Neuronal stem cell (in vitro differentiated cells): ENCODE measurements at regions not wholly inside any gene's neighbourhood (a gene's known extent, or its start where the extent isn't known, plus 50 kb on each side); places are given as distances from the start of the nearest gene placed in this dataset.
"Not testable (repeated sequence)": the region's sequence is repeated elsewhere in the genome, so short reads cannot be mapped to it uniquely, and the experiment has no call there.

Experiments
- DNase-seq: peaks from one replicate; pipeline ENCODE4 v3.0.0-alpha.2; 2013; ENCODE audit warnings: low spot score
- H2AFZ ChIP-seq: one replicate; pipeline ENCODE4 v1.6.1; 2013; ENCODE audit warnings: mild to moderate bottlenecking, low read length, inconsistent platforms
- H2AK5ac ChIP-seq: 2 replicates; pipeline ENCODE4 v1.6.1; 2013; ENCODE audit warnings: low read depth, mild to moderate bottlenecking, inconsistent platforms, low read length, moderate library complexity, mixed read lengths
- H2BK120ac ChIP-seq: 2 replicates; pipeline ENCODE4 v1.6.1; 2013; ENCODE audit warnings: low read depth, mild to moderate bottlenecking, inconsistent platforms, low read length, moderate library complexity, mixed read lengths
- H2BK12ac ChIP-seq: one replicate; pipeline ENCODE4 v1.6.1; 2013; ENCODE audit warnings: low read length, inconsistent platforms
- H2BK15ac ChIP-seq: 2 replicates; pipeline ENCODE4 v1.6.1; 2013; ENCODE audit warnings: mild to moderate bottlenecking, low read length, inconsistent platforms, mixed read lengths
- H2BK5ac ChIP-seq: one replicate; pipeline ENCODE4 v1.6.1; 2013; ENCODE audit warnings: inconsistent platforms, mild to moderate bottlenecking, low read length, moderate library complexity
- H3K14ac ChIP-seq: one replicate; pipeline ENCODE4 v1.6.1; 2013; ENCODE audit warnings: low read length, inconsistent platforms
- H3K18ac ChIP-seq: 2 replicates; pipeline ENCODE4 v1.6.1; 2013; ENCODE audit warnings: low read length, inconsistent platforms
- H3K23ac ChIP-seq: 2 replicates; pipeline ENCODE4 v1.6.1; 2013; ENCODE audit warnings: low read depth, mild to moderate bottlenecking, mixed read lengths, low read length, inconsistent platforms; ENCODE audit not compliant: poor library complexity
- H3K27ac ChIP-seq: replicated peaks from 3 replicates; pipeline ENCODE4 v1.5.1; 2013; ENCODE audit warnings: low read length, inconsistent platforms
- H3K27me3 ChIP-seq, 3 experiments: 2 replicates each; pipeline ENCODE4 v1.6.1; 2013; ENCODE audit warnings: low read length in 3 of 3, mild to moderate bottlenecking in 2 of 3, inconsistent platforms in 1 of 3, low read depth in 1 of 3, mixed read lengths in 1 of 3, moderate library complexity in 1 of 3; ENCODE audit not compliant: control insufficient read depth in 3 of 3, insufficient read depth in 3 of 3
- H3K36me3 ChIP-seq, 2 donors: replicated peaks in 1 of 2; 2 replicates each; pipeline ENCODE4 v1.6.1; 2013; ENCODE audit warnings: low read length in 2 of 2; ENCODE audit not compliant: control insufficient read depth in 2 of 2, insufficient read depth in 2 of 2
- H3K4ac ChIP-seq: 2 replicates; pipeline ENCODE4 v1.6.1; 2013; ENCODE audit warnings: inconsistent platforms, mild to moderate bottlenecking, low read length, moderate library complexity
- H3K4me1 ChIP-seq, 2 donors: 1 replicate in 1 of 2; 2 replicates in 1 of 2; pipeline ENCODE4 v1.6.1; 2013; ENCODE audit warnings: low read length in 2 of 2, low read depth in 1 of 2; ENCODE audit not compliant: control insufficient read depth in 2 of 2, insufficient read depth in 1 of 2
- H3K4me2 ChIP-seq: one replicate; pipeline ENCODE4 v1.6.1; 2013; ENCODE audit warnings: mild to moderate bottlenecking, low read length, inconsistent platforms; ENCODE audit not compliant: insufficient read depth, poor library complexity, severe bottlenecking
- H3K4me3 ChIP-seq, 2 donors: 2 replicates each; pipeline ENCODE4 v1.5.1; 2013; ENCODE audit warnings: low read length in 2 of 2, mild to moderate bottlenecking in 2 of 2, inconsistent platforms in 1 of 2, moderate library complexity in 1 of 2
- H3K79me1 ChIP-seq: one replicate; pipeline ENCODE4 v1.6.1; 2013; ENCODE audit warnings: low read depth, mild to moderate bottlenecking, inconsistent platforms, low read length, moderate library complexity
- H3K9ac ChIP-seq: one replicate; pipeline ENCODE4 v1.6.1; 2013; ENCODE audit warnings: mild to moderate bottlenecking, low read depth, low read length, inconsistent platforms; ENCODE audit not compliant: poor library complexity
- H3K9me3 ChIP-seq, 2 donors: replicated peaks in 1 of 2; 2 replicates each; pipeline versions ENCODE3 to v1.6.1; 2013; ENCODE audit warnings: low read length in 2 of 2, mild to moderate bottlenecking in 2 of 2, inconsistent platforms in 1 of 2, low read depth in 1 of 2, mixed read lengths in 1 of 2, moderate library complexity in 1 of 2; ENCODE audit not compliant: control insufficient read depth in 2 of 2, insufficient read depth in 1 of 2
- H4K8ac ChIP-seq: one replicate; pipeline ENCODE4 v1.6.1; 2013; ENCODE audit warnings: low read depth, mild to moderate bottlenecking, inconsistent platforms, low read length, moderate library complexity
- H4K91ac ChIP-seq: one replicate; pipeline ENCODE4 v1.6.1; 2013; ENCODE audit warnings: low read length, low read depth, mild to moderate bottlenecking, inconsistent platforms; ENCODE audit not compliant: poor library complexity
- WGBS, 2 donors: extraction: QIAGEN DNeasy Blood & Tissue Kit; methylation state at CpG; one replicate each; pipeline ENCODE4 v1.1.7; 2013; ENCODE audit warnings: missing lambda C conversion rate in 2 of 2, mixed read lengths in 1 of 2; ENCODE audit not compliant: insufficient read length in 2 of 2, insufficient replicate concordance in 1 of 2; ENCODE audit errors: extremely low coverage in 2 of 2; 5-methylcytosine and 5-hydroxymethylcytosine counted together

DNA sequence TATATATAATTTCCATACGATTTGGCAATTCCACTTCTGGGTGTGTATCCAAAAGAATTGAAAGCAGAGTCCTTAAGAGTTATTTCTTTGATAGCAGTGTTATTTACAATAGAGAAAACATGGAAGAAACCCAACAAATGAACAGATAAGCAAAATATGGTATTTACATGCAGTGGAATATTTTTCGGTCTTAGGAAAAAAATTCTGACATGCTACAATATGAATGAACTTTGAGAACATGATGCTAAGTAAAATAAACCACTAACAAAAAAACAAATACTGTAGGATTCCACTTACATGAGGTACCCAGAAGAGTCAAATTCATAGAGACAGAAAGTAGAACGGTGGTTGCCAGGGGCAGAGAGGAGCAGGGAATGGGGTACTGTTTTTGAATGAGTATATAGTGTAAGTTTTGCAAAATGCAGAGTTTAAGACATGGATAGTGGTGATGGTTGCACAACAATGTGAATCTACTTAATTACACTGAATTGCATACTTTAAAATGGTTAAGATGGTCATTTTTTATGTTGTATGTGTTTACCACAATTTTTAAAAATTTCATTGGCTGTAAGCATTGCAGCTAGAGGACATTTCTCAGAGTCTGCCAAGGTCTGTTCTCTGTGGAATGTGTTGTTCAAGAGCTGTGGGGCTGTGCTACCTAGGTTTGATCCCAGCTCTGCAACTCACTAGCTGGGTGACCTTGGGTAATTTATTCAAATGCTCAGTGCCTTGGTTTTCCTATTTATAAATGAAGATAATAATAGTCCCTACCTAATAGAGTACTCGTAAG is 122.1 kb downstream of the MEX3B start:
- H3K27ac ChIP-seq = no peak overlapping the region
- no peak overlapping the region for H3K9ac ChIP-seq
- H3K79me1 ChIP-seq = no peaks in the 10 kb centered on the region
- no CpG with 5 or more reads among the region's 4 CpGs for WGBS, 2 donors
- no peak overlapping the region for H3K4me3 ChIP-seq
- H2BK5ac ChIP-seq = no peak overlapping the region
- H2AFZ ChIP-seq = no peak overlapping the region
- H2BK15ac ChIP-seq = no peak overlapping the region
- no peak overlapping the region for H3K18ac ChIP-seq
- H2BK120ac ChIP-seq = no peak overlapping the region
- DNase-seq = no peak
- H3K23ac ChIP-seq = no peak overlapping the region
- H2AK5ac ChIP-seq = no peak overlapping the region
- H3K4me1 ChIP-seq = no peaks in the 10 kb centered on the region
- H3K4ac ChIP-seq = no peak overlapping the region
- H3K4me2 ChIP-seq = no peak overlapping the region
- H3K36me3 ChIP-seq = no peaks in the 10 kb centered on the region
- no peak overlapping the region for H2BK12ac ChIP-seq
- H4K8ac ChIP-seq = no peak overlapping the region
- H3K27me3 ChIP-seq = no peaks in the 10 kb centered on the region
- H4K91ac ChIP-seq = no peak overlapping the region
- peaks cover 5 to 10% of the 10 kb centered on the region in 2 donors for H3K9me3 ChIP-seq
- H3K14ac ChIP-seq = no peak overlapping the region

DNA sequence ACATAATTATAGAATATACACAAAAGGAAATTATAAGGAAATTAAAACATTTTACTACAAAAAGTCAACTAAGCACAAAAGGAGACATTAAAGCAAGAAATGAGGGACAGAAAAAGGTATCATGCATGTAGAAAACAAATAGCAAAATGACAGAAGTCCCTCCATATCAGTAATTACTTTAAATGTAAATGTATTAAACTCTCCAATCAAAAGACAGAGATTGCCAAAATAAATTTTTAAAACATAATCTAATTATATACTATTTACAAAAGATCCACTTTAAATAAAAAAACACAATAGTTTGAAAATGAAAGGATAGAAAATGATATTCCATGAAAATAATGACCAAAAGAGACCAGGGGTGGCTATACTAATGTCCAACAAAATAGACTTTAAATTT is 123.7 kb downstream of the MEX3B start:
- no peak overlapping the region for H2BK15ac ChIP-seq
- no peaks in the 10 kb centered on the region for H3K4me1 ChIP-seq
- no peak overlapping the region for H2BK120ac ChIP-seq
- H3K4me2 ChIP-seq = no peak overlapping the region
- H3K18ac ChIP-seq = no peak overlapping the region
- no peak overlapping the region for H2BK5ac ChIP-seq
- no peak overlapping the region for H3K23ac ChIP-seq
- H2AK5ac ChIP-seq = no peak overlapping the region
- no peak overlapping the region for H4K8ac ChIP-seq
- peaks cover 5 to 15% of the 10 kb centered on the region in 2 donors for H3K9me3 ChIP-seq
- no peak overlapping the region for H4K91ac ChIP-seq
- no peak overlapping the region for H2AFZ ChIP-seq
- no peak for DNase-seq
- H3K4me3 ChIP-seq = no peak overlapping the region
- H3K27ac ChIP-seq = no peak overlapping the region
- H3K36me3 ChIP-seq = no peaks in the 10 kb centered on the region
- H3K27me3 ChIP-seq = no peaks in the 10 kb centered on the region
- H2BK12ac ChIP-seq = no peak overlapping the region
- H3K9ac ChIP-seq = no peak overlapping the region
- no peaks in the 10 kb centered on the region for H3K79me1 ChIP-seq
- H3K4ac ChIP-seq = no peak overlapping the region
- no peak overlapping the region for H3K14ac ChIP-seq

DNA sequence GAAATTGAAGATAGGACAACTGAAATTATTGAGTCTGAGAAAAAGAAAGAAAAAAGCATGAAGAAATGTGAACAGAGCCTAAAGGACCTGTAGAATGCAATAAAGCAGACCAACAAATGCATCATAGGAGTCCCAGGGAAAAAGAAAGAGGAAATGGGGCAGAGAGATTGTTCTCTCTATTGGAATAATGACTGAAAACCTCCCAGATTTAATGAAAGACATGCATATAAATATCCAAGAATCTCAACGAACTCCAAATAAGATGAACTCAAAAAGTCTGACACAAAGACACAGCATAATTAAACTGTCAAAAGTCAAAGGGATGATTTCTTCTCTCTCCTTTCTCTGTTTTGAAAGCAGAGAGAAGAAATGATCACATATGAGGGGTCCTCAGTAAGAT is 124.7 kb downstream of the MEX3B start:
- H3K27me3 ChIP-seq = no peaks in the 10 kb centered on the region
- H3K14ac ChIP-seq = no peak overlapping the region
- H3K4ac ChIP-seq = no peak overlapping the region
- no peaks in the 10 kb centered on the region for H3K79me1 ChIP-seq
- H3K4me1 ChIP-seq = no peaks in the 10 kb centered on the region
- no peak overlapping the region for H2BK15ac ChIP-seq
- no peak overlapping the region for H3K4me2 ChIP-seq
- H2BK12ac ChIP-seq = no peak overlapping the region
- no peaks in the 10 kb centered on the region for H3K36me3 ChIP-seq
- H2AK5ac ChIP-seq = no peak overlapping the region
- no CpG with 5 or more reads among the region's 1 CpG for WGBS, 2 donors
- H3K23ac ChIP-seq = no peak overlapping the region
- H3K4me3 ChIP-seq = no peak overlapping the region
- no peak overlapping the region for H2AFZ ChIP-seq
- no peak overlapping the region for H4K91ac ChIP-seq
- H2BK5ac ChIP-seq = no peak overlapping the region
- H2BK120ac ChIP-seq = no peak overlapping the region
- H3K18ac ChIP-seq = no peak overlapping the region
- H3K9me3 ChIP-seq = peaks cover 6 to 15% of the 10 kb centered on the region in 2 donors
- no peak overlapping the region for H3K9ac ChIP-seq
- H3K27ac ChIP-seq = no peak overlapping the region
- no peak overlapping the region for H4K8ac ChIP-seq
- DNase-seq = no peak

DNA sequence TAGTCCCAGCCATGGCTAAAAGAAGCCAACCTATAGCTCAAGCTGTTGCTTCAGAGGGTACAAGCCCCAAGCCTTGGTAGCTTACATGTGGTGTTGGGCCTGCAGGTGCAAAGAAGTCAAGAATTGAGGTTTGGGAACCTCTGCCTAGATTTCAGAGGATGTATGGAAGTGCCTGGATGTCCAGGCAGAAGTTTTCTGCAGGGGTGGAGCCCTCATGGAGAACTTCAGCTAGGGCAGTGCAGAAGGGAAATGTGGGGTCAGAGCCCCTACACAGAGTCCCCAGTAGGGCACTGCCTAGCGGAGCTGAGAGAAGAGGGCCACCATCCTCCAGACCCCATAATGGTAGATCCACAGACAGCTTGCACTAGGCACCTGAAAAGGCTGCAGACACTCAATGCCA is 127.1 kb downstream of the MEX3B start:
- WGBS, 2 donors = no CpG with 5 or more reads among the region's 1 CpG
- H3K23ac ChIP-seq, H3K9ac ChIP-seq, H3K14ac ChIP-seq, H2AK5ac ChIP-seq, H3K4me2 ChIP-seq, H3K18ac ChIP-seq, H3K4me1 ChIP-seq, H3K4me3 ChIP-seq, H3K79me1 ChIP-seq, H4K8ac ChIP-seq, H3K4ac ChIP-seq, H3K36me3 ChIP-seq, H3K27ac ChIP-seq, H2BK120ac ChIP-seq, H3K27me3 ChIP-seq, H2BK15ac ChIP-seq, DNase-seq, H4K91ac ChIP-seq, H2BK12ac ChIP-seq, H2AFZ ChIP-seq, H2BK5ac ChIP-seq: not testable (repeated sequence)
- H3K9me3 ChIP-seq = peaks cover 6 to 15% of the 10 kb centered on the region in 2 donors
